Frontal cortex (tissue), 3 donors: ENCODE measurements at regions not wholly inside any gene's neighbourhood (a gene's known extent, or its start where the extent isn't known, plus 50 kb on each side); places are given as distances from the start of the nearest gene placed in this dataset.
A peak's percentile ranks its signal among the peaks of the same experiment; 100 is the strongest.

Experiments used
- DNase-seq, 2 donors: peaks; one replicate each; pipeline ENCODE4 v3.0.0; 2012; ENCODE audit warnings: low spot score in 2 of 2
- FAIRE-seq: peaks from 2 replicates; lab custom pipeline; 2012; peaks lifted over from hg19 to GRCh38; lab: Jason Lieb, UNC
- donor health status: control.
- donor health status: control.
- donor health status: control.

GRCh38 chr15:89400116-89400781, 65.6 kb upstream of the POLG start:
- no peak for DNase-seq
- FAIRE-seq = no peak

- DNase-seq (peak; percentile 66 to 70), FAIRE-seq (no peak)
These were observed 64.9 kb upstream of the POLG start for GRCh38 chr15:89399238-89400115.

- DNase-seq (no peak), FAIRE-seq (no peak)
These were observed 64.2 kb upstream of the POLG start for GRCh38 chr15:89398896-89399237.

- DNase-seq = no peak
- FAIRE-seq = no peak
These were observed 63.0 kb upstream of the POLG start for GRCh38 chr15:89397653-89398023.

GRCh38 chr15:89396723-89397652, 62.4 kb upstream of the POLG start:
- no peak for FAIRE-seq
- DNase-seq = no peak

- FAIRE-seq = no peak
These were observed 61.4 kb upstream of the POLG start for GRCh38 chr15:89395996-89396395.

GRCh38 chr15:89395461-89395871, 60.8 kb upstream of the POLG start:
- FAIRE-seq (no peak), DNase-seq (no peak)

More at GRCh38 chr15:89395996-89396395, 61.4 kb upstream of the POLG start:
- no peak for DNase-seq

GRCh38 chr15:89395031-89395430, 60.4 kb upstream of the POLG start:
- FAIRE-seq = no peak
- no peak for DNase-seq

GRCh38 chr15:89393056-89393455, 58.4 kb upstream of the POLG start:
- DNase-seq = no peak
- no peak for FAIRE-seq

GRCh38 chr15:89391685-89392257, 57.1 kb upstream of the POLG start:
- DNase-seq (no peak), FAIRE-seq (no peak)

- DNase-seq = no peak
- FAIRE-seq = no peak
These were observed 55.4 kb upstream of the POLG start for GRCh38 chr15:89389841-89390603.

- FAIRE-seq = no peak
- DNase-seq = no peak
These were observed 52.7 kb upstream of the POLG start for GRCh38 chr15:89387140-89387903.

- no peak for DNase-seq
- no peak for FAIRE-seq
These were observed 51.1 kb upstream of the POLG start for GRCh38 chr15:89385596-89386331.
